ENCODE measurements at regions not wholly inside any gene's neighbourhood (a gene's known extent, or its start where the extent isn't known, plus 50 kb on each side); places are given as distances from the start of the nearest gene placed in this dataset.

DNA sequence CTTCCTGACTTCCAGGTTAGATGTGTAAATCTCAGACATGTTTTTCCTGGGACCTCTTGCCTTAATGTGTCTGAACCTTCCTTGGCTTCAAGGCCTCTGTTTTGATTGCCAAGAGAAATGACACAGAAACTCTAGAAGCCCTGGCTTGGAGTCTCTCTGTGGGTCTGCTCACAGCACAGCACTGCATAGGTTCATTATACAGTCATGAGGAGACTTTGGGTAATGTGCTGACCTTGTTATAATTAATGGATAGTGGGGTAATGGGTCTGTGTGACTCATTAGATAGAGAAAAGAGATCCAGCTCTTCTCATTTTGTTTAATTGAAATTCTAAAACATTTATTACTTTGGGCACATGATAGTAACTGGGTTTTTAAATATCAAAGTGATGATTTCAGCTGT is 175.8 kb upstream of the GLRA1 start:
- Histone ChIP-seq H3K36me3 (ENCODE audit: control insufficient read depth, insufficient read depth, low read length) (no peaks in the 10 kb centered on the region), H3K27ac (ENCODE audit: insufficient read depth, low read length) (no peak overlapping the region), H3K4me1 (ENCODE audit: control insufficient read depth, extremely low read depth, insufficient read depth, low read length) (no peaks in the 10 kb centered on the region), H2AFZ (ENCODE audit: low read length) (no peak overlapping the region), H4K20me1 (ENCODE audit: control insufficient read depth, extremely low read depth, insufficient read depth, low read length) (no peaks in the 10 kb centered on the region), H3K9me3 (ENCODE audit: control insufficient read depth, insufficient read depth, low read depth, low read length) (no peaks in the 10 kb centered on the region), H3K9ac (ENCODE audit: insufficient read depth, low read length) (no peak overlapping the region), H3K79me2 (ENCODE audit: control insufficient read depth, insufficient read depth, low read length) (no peaks in the 10 kb centered on the region), H3K4me3 (replicated peaks in 1 of 4; ENCODE audit: control extremely low read depth in 1 of 4, insufficient read depth in 1 of 4, low read depth in 3 of 4, low read length in 4 of 4) (no peak overlapping the region), H3K27me3 (ENCODE audit: control insufficient read depth, insufficient read depth, low read length) (no peaks in the 10 kb centered on the region), H3K4me2 (ENCODE audit: extremely low read depth, insufficient read depth, low read length) (no peak overlapping the region)
- no peak for TF ChIP-seq EZH2 (IDR thresholded peaks at IDR 0.05; ENCODE audit: low read length, missing control alignments)
- TF ChIP-seq, protein P1, sequence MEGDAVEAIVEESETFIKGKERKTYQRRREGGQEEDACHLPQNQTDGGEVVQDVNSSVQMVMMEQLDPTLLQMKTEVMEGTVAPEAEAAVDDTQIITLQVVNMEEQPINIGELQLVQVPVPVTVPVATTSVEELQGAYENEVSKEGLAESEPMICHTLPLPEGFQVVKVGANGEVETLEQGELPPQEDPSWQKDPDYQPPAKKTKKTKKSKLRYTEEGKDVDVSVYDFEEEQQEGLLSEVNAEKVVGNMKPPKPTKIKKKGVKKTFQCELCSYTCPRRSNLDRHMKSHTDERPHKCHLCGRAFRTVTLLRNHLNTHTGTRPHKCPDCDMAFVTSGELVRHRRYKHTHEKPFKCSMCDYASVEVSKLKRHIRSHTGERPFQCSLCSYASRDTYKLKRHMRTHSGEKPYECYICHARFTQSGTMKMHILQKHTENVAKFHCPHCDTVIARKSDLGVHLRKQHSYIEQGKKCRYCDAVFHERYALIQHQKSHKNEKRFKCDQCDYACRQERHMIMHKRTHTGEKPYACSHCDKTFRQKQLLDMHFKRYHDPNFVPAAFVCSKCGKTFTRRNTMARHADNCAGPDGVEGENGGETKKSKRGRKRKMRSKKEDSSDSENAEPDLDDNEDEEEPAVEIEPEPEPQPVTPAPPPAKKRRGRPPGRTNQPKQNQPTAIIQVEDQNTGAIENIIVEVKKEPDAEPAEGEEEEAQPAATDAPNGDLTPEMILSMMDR (conservative IDR thresholded peaks at IDR 0.05 in 1 of 2, IDR thresholded peaks at IDR 0.05 in 1 of 2; ENCODE audit: low read depth in 1 of 2, low read length in 2 of 2): no peak
- no peak for DNase-seq (ENCODE audit: low read depth in 2 of 2)

DNA sequence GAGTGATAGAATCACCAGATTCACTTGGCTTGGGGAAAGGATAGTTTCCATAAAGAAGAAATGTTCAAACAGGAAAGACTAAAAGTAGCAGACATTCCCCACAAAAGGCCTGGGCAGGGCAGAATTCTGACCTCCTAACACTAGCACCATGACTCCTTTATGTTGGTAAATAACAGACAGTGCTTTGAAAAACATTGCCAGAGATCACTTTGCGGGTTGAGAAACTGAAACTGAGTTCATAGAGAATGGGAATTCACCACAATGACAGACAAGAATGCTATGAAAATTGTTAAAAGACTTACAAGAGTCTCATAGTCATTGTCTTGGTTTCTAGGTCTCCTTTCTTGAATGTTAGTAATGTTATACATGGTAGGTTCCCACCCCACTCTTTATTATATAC is 172.5 kb upstream of the GLRA1 start:
- H3K27me3 ChIP-seq (ENCODE audit: control insufficient read depth, insufficient read depth, low read length): no peaks in the 10 kb centered on the region
- no peaks in the 10 kb centered on the region for H3K36me3 ChIP-seq (ENCODE audit: control insufficient read depth, insufficient read depth, low read length)
- no peaks in the 10 kb centered on the region for H3K79me2 ChIP-seq (ENCODE audit: control insufficient read depth, insufficient read depth, low read length)
- no peak overlapping the region for H3K4me3 ChIP-seq (replicated peaks in 1 of 4; ENCODE audit: control extremely low read depth in 1 of 4, insufficient read depth in 1 of 4, low read depth in 3 of 4, low read length in 4 of 4)
- H3K4me1 ChIP-seq (ENCODE audit: control insufficient read depth, extremely low read depth, insufficient read depth, low read length): no peaks in the 10 kb centered on the region
- no peak overlapping the region for H3K27ac ChIP-seq (ENCODE audit: insufficient read depth, low read length)
- H4K20me1 ChIP-seq (ENCODE audit: control insufficient read depth, extremely low read depth, insufficient read depth, low read length): no peaks in the 10 kb centered on the region
- H3K9ac ChIP-seq (ENCODE audit: insufficient read depth, low read length): no peak overlapping the region
- no peak for TF ChIP-seq EZH2 (IDR thresholded peaks at IDR 0.05; ENCODE audit: low read length, missing control alignments)
- TF ChIP-seq, protein P1 (conservative IDR thresholded peaks at IDR 0.05 in 1 of 2, IDR thresholded peaks at IDR 0.05 in 1 of 2; ENCODE audit: low read depth in 1 of 2, low read length in 2 of 2): no peak
- H3K4me2 ChIP-seq (ENCODE audit: extremely low read depth, insufficient read depth, low read length): no peak overlapping the region
- DNase-seq (ENCODE audit: low read depth in 2 of 2): no peak
- H3K9me3 ChIP-seq (ENCODE audit: control insufficient read depth, insufficient read depth, low read depth, low read length): no peaks in the 10 kb centered on the region
- no peak overlapping the region for H2AFZ ChIP-seq (ENCODE audit: low read length)

DNA sequence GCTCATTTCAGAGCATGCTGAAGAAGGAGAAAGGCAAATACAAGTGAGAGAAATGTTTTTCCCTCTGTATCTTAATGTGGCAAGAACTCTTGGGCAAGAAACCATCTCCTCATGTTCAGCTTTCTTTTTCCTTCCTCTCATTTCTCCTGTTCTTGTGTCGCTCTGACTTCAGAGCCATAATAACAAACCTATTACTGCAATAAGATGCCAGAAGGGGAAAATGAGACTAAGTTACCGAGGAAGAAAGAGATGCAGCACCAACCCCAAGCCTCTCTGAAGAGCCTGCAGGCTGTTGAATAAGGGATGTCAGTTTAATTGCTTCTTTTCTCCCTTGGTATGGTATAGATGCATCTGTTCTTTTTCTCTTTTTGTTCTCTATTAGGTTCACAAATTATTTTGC is 170.1 kb upstream of the GLRA1 start:
- H2AFZ ChIP-seq (ENCODE audit: low read length): no peak overlapping the region
- H3K36me3 ChIP-seq (ENCODE audit: control insufficient read depth, insufficient read depth, low read length): no peaks in the 10 kb centered on the region
- no peaks in the 10 kb centered on the region for H3K9me3 ChIP-seq (ENCODE audit: control insufficient read depth, insufficient read depth, low read depth, low read length)
- H3K79me2 ChIP-seq (ENCODE audit: control insufficient read depth, insufficient read depth, low read length): no peaks in the 10 kb centered on the region
- no peaks in the 10 kb centered on the region for H4K20me1 ChIP-seq (ENCODE audit: control insufficient read depth, extremely low read depth, insufficient read depth, low read length)
- H3K9ac ChIP-seq (ENCODE audit: insufficient read depth, low read length): no peak overlapping the region
- TF ChIP-seq, protein P1 (conservative IDR thresholded peaks at IDR 0.05 in 1 of 2, IDR thresholded peaks at IDR 0.05 in 1 of 2; ENCODE audit: low read depth in 1 of 2, low read length in 2 of 2): no peak
- no peak for TF ChIP-seq EZH2 (IDR thresholded peaks at IDR 0.05; ENCODE audit: low read length, missing control alignments)
- H3K4me1 ChIP-seq (ENCODE audit: control insufficient read depth, extremely low read depth, insufficient read depth, low read length): no peaks in the 10 kb centered on the region
- no peak overlapping the region for H3K4me2 ChIP-seq (ENCODE audit: extremely low read depth, insufficient read depth, low read length)
- no peaks in the 10 kb centered on the region for H3K27me3 ChIP-seq (ENCODE audit: control insufficient read depth, insufficient read depth, low read length)
- no peak overlapping the region for H3K27ac ChIP-seq (ENCODE audit: insufficient read depth, low read length)
- H3K4me3 ChIP-seq (replicated peaks in 1 of 4; ENCODE audit: control extremely low read depth in 1 of 4, insufficient read depth in 1 of 4, low read depth in 3 of 4, low read length in 4 of 4): no peak overlapping the region
- no peak for DNase-seq (ENCODE audit: low read depth in 2 of 2)

Measured in fibroblast of lung (primary cell).